H1 (cell line): ENCODE measurements at regions not wholly inside any gene's neighbourhood (a gene's known extent, or its start where the extent isn't known, plus 50 kb on each side); places are given as distances from the start of the nearest gene placed in this dataset.

Experiments
- CTCF ChIA-PET: fragments of 300-600 bp; sonication (Branson Sonifier 250); formaldehyde crosslinking; loops from one replicate; lab custom pipeline; 2021; ENCODE audit not compliant: partially characterized antibody; lab: Charles Lee
- POLR2A ChIA-PET: fragments of 300-600 bp; sonication (Branson Sonifier 250); formaldehyde crosslinking; loops from one replicate; lab custom pipeline; 2021; ENCODE audit warnings: inconsistent platforms; ENCODE audit not compliant: partially characterized antibody; lab: Charles Lee
- DNase-seq, 2 experiments: peaks; one replicate each; pipeline versions ENCODE4 v3.0.0 to v3.0.0-alpha.2; 2010 to 2022; ENCODE audit warnings: low spot score in 2 of 2, low read depth in 1 of 2, mixed read lengths in 1 of 2
- FAIRE-seq: peaks from 2 replicates; lab custom pipeline; 2011; peaks lifted over from hg19 to GRCh38; lab: Jason Lieb, UNC
- H2AFZ ChIP-seq: 2 replicates; pipeline ENCODE4 v1.8.1; 2012; ENCODE audit warnings: low read length, inconsistent platforms
- H2AK5ac ChIP-seq: 2 replicates; pipeline ENCODE4 v1.6.1; 2013; ENCODE audit warnings: low read depth, low read length
- H2BK120ac ChIP-seq: replicated peaks from 2 replicates; pipeline ENCODE3; 2013; ENCODE audit warnings: low read depth, low read length, inconsistent platforms
- H2BK12ac ChIP-seq: 2 replicates; pipeline ENCODE4 v1.6.1; 2013; ENCODE audit warnings: low read depth, low read length
- H2BK15ac ChIP-seq: 2 replicates; pipeline ENCODE4 v1.6.1; 2013; ENCODE audit warnings: low read length
- H2BK20ac ChIP-seq: 2 replicates; pipeline ENCODE4 v1.6.1; 2013; ENCODE audit warnings: low read length
- H2BK5ac ChIP-seq: 2 replicates; pipeline ENCODE4 v1.6.1; 2013; ENCODE audit warnings: low read depth, low read length
- H3K14ac ChIP-seq: 2 replicates; pipeline ENCODE4 v1.6.1; 2013; ENCODE audit warnings: inconsistent platforms; ENCODE audit not compliant: insufficient read length
- H3K18ac ChIP-seq: 2 replicates; pipeline ENCODE4 v1.6.1; 2013; ENCODE audit warnings: low read length; ENCODE audit errors: extremely low read depth
- H3K23ac ChIP-seq: 2 replicates; pipeline ENCODE4 v1.6.1; 2013; ENCODE audit warnings: inconsistent platforms; ENCODE audit not compliant: insufficient read length
- H3K23me2 ChIP-seq: 2 replicates; pipeline ENCODE4 v1.6.1; 2013; ENCODE audit warnings: low read depth, low read length
- H3K27ac ChIP-seq: 2 replicates; pipeline ENCODE4 v1.6.1; 2011; ENCODE audit warnings: low read depth, low read length, inconsistent platforms
- H3K27me3 ChIP-seq, 4 experiments: replicated peaks in 1 of 4; 1 replicate in 1 of 4; 2 replicates in 3 of 4; pipeline versions ENCODE4 v1.6.1 to v1.8.1; 2011 to 2013; ENCODE audit warnings: low read length in 3 of 4, mild to moderate bottlenecking in 3 of 4, inconsistent platforms in 2 of 4, mixed read lengths in 2 of 4, moderate library complexity in 1 of 4; ENCODE audit not compliant: control insufficient read depth in 3 of 4, insufficient read depth in 3 of 4; ENCODE audit errors: extremely low read depth in 1 of 4
- H3K36me3 ChIP-seq, 4 experiments: 2 replicates each; pipeline versions ENCODE4 v1.6.1 to v1.8.1; 2011 to 2013; ENCODE audit warnings: mild to moderate bottlenecking in 4 of 4, low read length in 3 of 4, moderate library complexity in 2 of 4, control low read depth in 1 of 4, inconsistent platforms in 1 of 4; ENCODE audit not compliant: insufficient read depth in 4 of 4, control insufficient read depth in 2 of 4
- H3K4ac ChIP-seq: replicated peaks from 2 replicates; pipeline ENCODE3; 2013; ENCODE audit warnings: low read length, low read depth, mixed read lengths, inconsistent platforms; ENCODE audit not compliant: insufficient read length
- H3K4me1 ChIP-seq, 4 experiments: replicated peaks in 1 of 4; 1 replicate in 1 of 4; 2 replicates in 3 of 4; pipeline versions ENCODE4 v1.6.1 to v1.8.1; 2011 to 2013; ENCODE audit warnings: low read length in 3 of 4, inconsistent platforms in 2 of 4, mixed read lengths in 1 of 4; ENCODE audit not compliant: insufficient read depth in 4 of 4, control insufficient read depth in 3 of 4
- H3K4me2 ChIP-seq, 2 experiments: 2 replicates each; pipeline versions ENCODE4 v1.6.1 to v1.8.1; 2011 to 2013; ENCODE audit warnings: low read depth in 2 of 2, low read length in 2 of 2, control low read depth in 1 of 2, inconsistent platforms in 1 of 2, mild to moderate bottlenecking in 1 of 2; ENCODE audit not compliant: insufficient read depth in 1 of 2
- H3K4me3 ChIP-seq, 4 experiments: fragments of 200-600, 300-600 bp in 1 of 4; sonication (generic), shearing (Covaris generic), sonication (Bioruptor Twin) in 1 of 4; 2 replicates each; pipeline versions ENCODE4 v1.5.1 to v1.8.1; 2011 to 2016; ENCODE audit warnings: low read length in 4 of 4, low read depth in 3 of 4, control low read depth in 2 of 4, inconsistent platforms in 2 of 4, mild to moderate bottlenecking in 2 of 4, mixed read lengths in 1 of 4, moderate library complexity in 1 of 4; ENCODE audit not compliant: insufficient read depth in 2 of 4; ENCODE audit errors: extremely low read depth in 1 of 4
- H3K56ac ChIP-seq: replicated peaks from 2 replicates; pipeline ENCODE3; 2013; ENCODE audit warnings: low read depth, mild to moderate bottlenecking, mixed read lengths, low read length, inconsistent platforms; ENCODE audit not compliant: insufficient read length
- H3K79me1 ChIP-seq: 2 replicates; pipeline ENCODE4 v1.6.1; 2013; ENCODE audit warnings: low read depth, low read length, control low read depth
- H3K79me2 ChIP-seq, 2 experiments: 2 replicates each; pipeline versions ENCODE4 v1.6.1 to v1.8.1; 2012 to 2013; ENCODE audit warnings: low read length in 2 of 2, mild to moderate bottlenecking in 2 of 2, inconsistent platforms in 1 of 2; ENCODE audit not compliant: insufficient read depth in 2 of 2, control insufficient read depth in 1 of 2
- H3K9ac ChIP-seq, 4 experiments: replicated peaks in 1 of 4; 1 replicate in 1 of 4; 2 replicates in 3 of 4; pipeline versions ENCODE4 v1.6.1 to v1.8.1; 2011 to 2013; ENCODE audit warnings: low read depth in 3 of 4, low read length in 3 of 4, control low read depth in 2 of 4, mild to moderate bottlenecking in 2 of 4, moderate library complexity in 2 of 4, inconsistent platforms in 1 of 4; ENCODE audit errors: extremely low read depth in 1 of 4
- H3K9me3 ChIP-seq, 2 experiments: 2 replicates each; pipeline versions ENCODE4 v1.6.1 to v1.8.1; 2012 to 2013; ENCODE audit warnings: mild to moderate bottlenecking in 2 of 2, moderate library complexity in 2 of 2, control low read depth in 1 of 2, inconsistent platforms in 1 of 2, low read depth in 1 of 2, low read length in 1 of 2, mixed read lengths in 1 of 2; ENCODE audit not compliant: insufficient read depth in 2 of 2
- H4K20me1 ChIP-seq, 2 experiments: replicated peaks in 1 of 2; 2 replicates each; pipeline versions ENCODE3 to v1.8.1; 2011 to 2013; ENCODE audit warnings: inconsistent platforms in 2 of 2, low read length in 2 of 2, mild to moderate bottlenecking in 1 of 2; ENCODE audit not compliant: insufficient read depth in 2 of 2, control insufficient read depth in 1 of 2
- H4K5ac ChIP-seq: 2 replicates; pipeline ENCODE4 v1.6.1; 2013; ENCODE audit warnings: low read length, low read depth, mixed read lengths, inconsistent platforms; ENCODE audit not compliant: insufficient read length
- H4K8ac ChIP-seq: 2 replicates; pipeline ENCODE4 v1.8.0; 2013; ENCODE audit warnings: mild to moderate bottlenecking, moderate library complexity, low read length, inconsistent platforms; ENCODE audit not compliant: insufficient read depth; ENCODE audit errors: extremely low read depth
- H4K91ac ChIP-seq: replicated peaks from 2 replicates; pipeline ENCODE3; 2013; ENCODE audit warnings: low read length, mixed read lengths, inconsistent platforms; ENCODE audit not compliant: insufficient read length
- CBX5 ChIP-seq: fragments of 300-800, 300-1000 bp; sonication (generic); IDR thresholded peaks from 2 replicates; pipeline ENCODE4 v1.7.1; 2016; ENCODE audit warnings: antibody characterized with exemption, low read length, low read depth
- EGR1 ChIP-seq: IDR thresholded peaks from 2 replicates; pipeline ENCODE4 v1.6.1; 2011; ENCODE audit warnings: low read depth, low read length, borderline replicate concordance
- HDAC6 ChIP-seq: IDR thresholded peaks from one replicate; pipeline ENCODE4 v1.7.1; 2012; ENCODE audit warnings: low read depth, mild to moderate bottlenecking, inconsistent platforms, low read length, moderate library complexity
- KDM5A ChIP-seq: fragments of 200-600 bp; IDR thresholded peaks from 2 replicates; pipeline ENCODE4 v1.7.1; 2012; ENCODE audit warnings: mild to moderate bottlenecking, low read length, inconsistent platforms, mixed read lengths
- MAFK ChIP-seq: IDR thresholded peaks from 2 replicates; pipeline ENCODE4 v1.6.1; 2012; ENCODE audit warnings: low read depth, mild to moderate bottlenecking, improper control_type of control experiment, low read length
- NANOG ChIP-seq: IDR thresholded peaks from 2 replicates; pipeline ENCODE4 v1.6.1; 2011; ENCODE audit warnings: low read length, low read depth, mild to moderate bottlenecking, inconsistent platforms; ENCODE audit not compliant: insufficient read depth, poor library complexity, severe bottlenecking
- POLR2A ChIP-seq, 2 experiments: IDR thresholded peaks; 1 replicate in 1 of 2; 2 replicates in 1 of 2; pipeline ENCODE4 v1.6.1; 2011; ENCODE audit warnings: low read depth in 2 of 2, low read length in 2 of 2, mild to moderate bottlenecking in 2 of 2; ENCODE audit errors: control extremely low read depth in 1 of 2
- SP2 ChIP-seq: IDR thresholded peaks from 2 replicates; pipeline ENCODE4 v1.6.1; 2012; ENCODE audit warnings: mild to moderate bottlenecking, low read length, inconsistent platforms
- SP4 ChIP-seq: IDR thresholded peaks from 2 replicates; pipeline ENCODE4 v1.6.1; 2012; ENCODE audit warnings: low read length, inconsistent platforms
- TBP ChIP-seq: IDR thresholded peaks from 2 replicates; pipeline ENCODE4 v1.6.1; 2011; ENCODE audit warnings: low read depth, low read length, improper control_type of control experiment
- WGBS, 2 experiments: shearing (Covaris generic) in 1 of 2; methylation state at CpG; one replicate each; pipeline versions ENCODE4 v1.1.6 to v1.1.7; 2013 to 2015; ENCODE audit warnings: low lambda C conversion rate in 2 of 2, mixed read lengths in 2 of 2, inconsistent platforms in 1 of 2, low coverage in 1 of 2, missing lambda C conversion rate in 1 of 2; ENCODE audit not compliant: insufficient replicate concordance in 2 of 2, insufficient coverage in 1 of 2, insufficient read length in 1 of 2; ENCODE audit errors: extremely low coverage in 1 of 2, missing lambda C conversion rate in 1 of 2; 5-methylcytosine and 5-hydroxymethylcytosine counted together
- TF ChIP-seq, protein P1 (sequence below): IDR thresholded peaks from 2 replicates; pipeline ENCODE4 v1.6.1; 2012; ENCODE audit warnings: inconsistent platforms
- TF ChIP-seq, protein P2 (sequence below), 3 experiments: IDR thresholded peaks; 1 replicate in 2 of 3; 2 replicates in 1 of 3; pipeline versions ENCODE4 v1.5.1 to v1.6.1; 2011; ENCODE audit warnings: low read length in 3 of 3, mild to moderate bottlenecking in 3 of 3, inconsistent platforms in 2 of 3, low read depth in 1 of 3, moderate library complexity in 1 of 3; ENCODE audit not compliant: insufficient read depth in 1 of 3; ENCODE audit errors: control extremely low read depth in 1 of 3

DNA sequence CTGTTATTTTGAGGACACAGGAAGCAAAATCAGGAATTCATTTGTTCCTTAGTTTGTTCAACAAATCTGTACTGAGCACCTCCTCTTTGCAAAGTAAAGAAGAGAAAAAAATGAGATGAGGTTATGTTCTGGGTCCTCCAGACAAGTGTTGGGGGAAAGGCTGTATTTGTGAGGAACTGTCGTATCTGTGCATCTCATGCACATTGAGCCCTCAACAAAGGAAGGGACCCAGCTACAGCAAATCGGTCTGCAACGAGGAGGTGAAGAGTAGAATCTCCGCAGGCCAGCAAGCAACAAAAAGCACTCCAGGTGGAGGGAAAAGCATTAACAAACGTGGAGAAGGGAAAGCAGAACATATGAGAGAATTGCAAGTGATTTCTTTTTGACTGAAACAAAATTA lies 143.0 kb upstream of the CYP1B1 start:
- POLR2A ChIA-PET, result no interaction called here
- Histone ChIP-seq H3K79me2 (no peaks in the 10 kb centered on the region), H3K4ac (no peak overlapping the region), H2BK20ac (no peak overlapping the region), H2BK12ac (no peak overlapping the region), H3K4me3 (no peak overlapping the region), H4K91ac (no peak overlapping the region), H3K56ac (no peak overlapping the region), H2BK5ac (no peak overlapping the region), H4K20me1 (no peaks in the 10 kb centered on the region), H3K27ac (no peak overlapping the region), H3K79me1 (no peaks in the 10 kb centered on the region), H3K18ac (no peak overlapping the region), H3K9ac (no peak overlapping the region), H2AFZ (no peak overlapping the region), H3K4me2 (no peak overlapping the region), H2AK5ac (no peak overlapping the region), H2BK120ac (no peak overlapping the region), H3K14ac (no peak overlapping the region), H3K23me2 (no peaks in the 10 kb centered on the region), H4K8ac (no peak overlapping the region), H3K36me3 (no peaks in the 10 kb centered on the region), H3K27me3 (no peaks in the 10 kb centered on the region), H4K5ac (no peak overlapping the region), H3K9me3 (no peaks in the 10 kb centered on the region), H3K23ac (no peak overlapping the region), H2BK15ac (no peak overlapping the region), H3K4me1 (0 out of 7 replicates have a peak, but pooled peaks cover 0 to 2% (median 0%) of the 10 kb centered on the region in 4 experiments)
- CTCF ChIA-PET, result interaction anchor here (1.4 kb wide), 1 partner anchor 9 kb away, joined by 3 read pairs; no protein-coding TSS in a partner anchor
- FAIRE-seq, result no peak
- DNase-seq, result no peak
- WGBS, 2 experiments, result 87% methylated on average over 5 of the region's 5 CpGs; no CpG with 5 or more reads in 1 of the 2 experiments
- TF ChIP-seq CBX5, result no peak
- no peak for TF ChIP-seq SP2
- TF ChIP-seq, protein P1, sequence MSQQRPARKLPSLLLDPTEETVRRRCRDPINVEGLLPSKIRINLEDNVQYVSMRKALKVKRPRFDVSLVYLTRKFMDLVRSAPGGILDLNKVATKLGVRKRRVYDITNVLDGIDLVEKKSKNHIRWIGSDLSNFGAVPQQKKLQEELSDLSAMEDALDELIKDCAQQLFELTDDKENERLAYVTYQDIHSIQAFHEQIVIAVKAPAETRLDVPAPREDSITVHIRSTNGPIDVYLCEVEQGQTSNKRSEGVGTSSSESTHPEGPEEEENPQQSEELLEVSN, result no peak
- no peak for TF ChIP-seq SP4
- no peak for TF ChIP-seq EGR1
- no peak for TF ChIP-seq KDM5A
- no peak for TF ChIP-seq HDAC6
- no peak for TF ChIP-seq NANOG
- no peak for TF ChIP-seq POLR2A (IDR thresholded peaks at IDR 0.05; ENCODE audit: control extremely low read depth in 1 of 2, low read depth in 2 of 2, low read length in 2 of 2)
- TF ChIP-seq TBP, result no peak
- no peak for TF ChIP-seq MAFK
- TF ChIP-seq, protein P2, sequence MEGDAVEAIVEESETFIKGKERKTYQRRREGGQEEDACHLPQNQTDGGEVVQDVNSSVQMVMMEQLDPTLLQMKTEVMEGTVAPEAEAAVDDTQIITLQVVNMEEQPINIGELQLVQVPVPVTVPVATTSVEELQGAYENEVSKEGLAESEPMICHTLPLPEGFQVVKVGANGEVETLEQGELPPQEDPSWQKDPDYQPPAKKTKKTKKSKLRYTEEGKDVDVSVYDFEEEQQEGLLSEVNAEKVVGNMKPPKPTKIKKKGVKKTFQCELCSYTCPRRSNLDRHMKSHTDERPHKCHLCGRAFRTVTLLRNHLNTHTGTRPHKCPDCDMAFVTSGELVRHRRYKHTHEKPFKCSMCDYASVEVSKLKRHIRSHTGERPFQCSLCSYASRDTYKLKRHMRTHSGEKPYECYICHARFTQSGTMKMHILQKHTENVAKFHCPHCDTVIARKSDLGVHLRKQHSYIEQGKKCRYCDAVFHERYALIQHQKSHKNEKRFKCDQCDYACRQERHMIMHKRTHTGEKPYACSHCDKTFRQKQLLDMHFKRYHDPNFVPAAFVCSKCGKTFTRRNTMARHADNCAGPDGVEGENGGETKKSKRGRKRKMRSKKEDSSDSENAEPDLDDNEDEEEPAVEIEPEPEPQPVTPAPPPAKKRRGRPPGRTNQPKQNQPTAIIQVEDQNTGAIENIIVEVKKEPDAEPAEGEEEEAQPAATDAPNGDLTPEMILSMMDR (IDR thresholded peaks at IDR 0.05; ENCODE audit: control extremely low read depth in 1 of 3, insufficient read depth in 1 of 3, low read depth in 1 of 3, low read length in 3 of 3), result no peak
